ENCODE measurements at regions not wholly inside any gene's neighbourhood (a gene's known extent, or its start where the extent isn't known, plus 50 kb on each side); places are given as distances from the start of the nearest gene placed in this dataset.

DNA sequence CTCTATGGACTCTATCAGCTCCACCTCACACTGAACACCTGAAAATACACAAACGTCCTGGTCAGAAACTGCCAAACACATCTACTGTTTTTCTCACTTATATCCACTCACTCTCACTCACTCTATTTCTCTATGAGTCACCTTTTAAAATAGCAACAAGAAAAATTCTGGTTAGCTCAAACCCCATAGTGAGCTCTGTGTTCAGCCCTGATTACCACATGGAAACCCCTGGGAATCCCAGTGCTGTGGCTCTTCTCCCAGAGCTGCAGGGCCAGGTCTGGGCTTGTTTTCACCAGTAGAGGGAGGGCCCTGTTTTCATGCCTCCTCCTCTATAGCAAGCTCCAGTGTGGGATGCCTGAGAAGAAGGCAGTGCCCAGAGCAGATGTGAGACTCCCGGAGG is 1126.1 kb downstream of the TMEM121 start:
- WGBS, 2 experiments (ENCODE audit: extremely low coverage in 1 of 2, insufficient coverage in 1 of 2, insufficient read length in 1 of 2, insufficient replicate concordance in 2 of 2, low coverage in 1 of 2, low lambda C conversion rate in 2 of 2, missing lambda C conversion rate in 1 of 2) = 84% methylated on average over 2 of the region's 2 CpGs; no CpG with 5 or more reads in 1 of the 2 experiments
- no peak overlapping the region for H3K9ac ChIP-seq (replicated peaks in 1 of 4; ENCODE audit: extremely low read depth in 1 of 4, low read depth in 3 of 4, low read length in 3 of 4)
- FAIRE-seq = no peak
- H2AK5ac ChIP-seq (ENCODE audit: low read depth, low read length) = no peak overlapping the region
- H3K79me2 ChIP-seq (ENCODE audit: control insufficient read depth in 1 of 2, insufficient read depth in 2 of 2, low read length in 2 of 2) = no peaks in the 10 kb centered on the region
- no peak overlapping the region for H2BK12ac ChIP-seq (ENCODE audit: low read depth, low read length)
- H3K4me1 ChIP-seq (replicated peaks in 1 of 4; ENCODE audit: control insufficient read depth in 3 of 4, insufficient read depth in 4 of 4, low read length in 3 of 4) = no peaks in the 10 kb centered on the region
- no peak overlapping the region for H3K23ac ChIP-seq (ENCODE audit: insufficient read length)
- H3K9me3 ChIP-seq (ENCODE audit: insufficient read depth in 2 of 2, low read depth in 1 of 2, low read length in 1 of 2) = peaks cover 44 to 78% of the 10 kb centered on the region in 2 experiments
- no peak overlapping the region for H3K4me2 ChIP-seq (ENCODE audit: insufficient read depth in 1 of 2, low read depth in 2 of 2, low read length in 2 of 2)
- H3K23me2 ChIP-seq (ENCODE audit: low read depth, low read length) = no peaks in the 10 kb centered on the region
- no peak overlapping the region for H4K8ac ChIP-seq (ENCODE audit: extremely low read depth, insufficient read depth, low read length)
- H3K56ac ChIP-seq (replicated peaks; ENCODE audit: insufficient read length, low read depth, low read length) = no peak overlapping the region
- no peak overlapping the region for H3K27ac ChIP-seq (ENCODE audit: low read depth, low read length)
- no peak overlapping the region for H2BK20ac ChIP-seq (ENCODE audit: low read length)
- H3K79me1 ChIP-seq (ENCODE audit: low read depth, low read length) = no peaks in the 10 kb centered on the region
- H2AFZ ChIP-seq (ENCODE audit: low read length) = no peak overlapping the region
- no peaks in the 10 kb centered on the region for H3K27me3 ChIP-seq (replicated peaks in 1 of 4; ENCODE audit: control insufficient read depth in 3 of 4, extremely low read depth in 1 of 4, insufficient read depth in 3 of 4, low read length in 3 of 4)
- ChIA-PET POLR2A (ENCODE audit: partially characterized antibody) (no interaction called here), CTCF (ENCODE audit: partially characterized antibody) (no interaction called here)
- no peak overlapping the region for H2BK5ac ChIP-seq (ENCODE audit: low read depth, low read length)
- no peak overlapping the region for H3K18ac ChIP-seq (ENCODE audit: extremely low read depth, low read length)
- H4K20me1 ChIP-seq (replicated peaks in 1 of 2; ENCODE audit: control insufficient read depth in 1 of 2, insufficient read depth in 2 of 2, low read length in 2 of 2) = no peaks in the 10 kb centered on the region
- no peak overlapping the region for H3K4ac ChIP-seq (replicated peaks; ENCODE audit: insufficient read length, low read depth, low read length)
- H3K36me3 ChIP-seq (ENCODE audit: control insufficient read depth in 2 of 4, insufficient read depth in 4 of 4, low read length in 3 of 4) = no peaks in the 10 kb centered on the region
- H2BK120ac ChIP-seq (replicated peaks; ENCODE audit: low read depth, low read length) = no peak overlapping the region
- no peak overlapping the region for H3K4me3 ChIP-seq (ENCODE audit: extremely low read depth in 1 of 4, insufficient read depth in 2 of 4, low read depth in 3 of 4, low read length in 4 of 4)
- H4K5ac ChIP-seq (ENCODE audit: insufficient read length, low read depth, low read length) = no peak overlapping the region
- H4K91ac ChIP-seq (replicated peaks; ENCODE audit: insufficient read length, low read length) = no peak overlapping the region
- TF ChIP-seq EZH2 (IDR thresholded peaks at IDR 0.05; ENCODE audit: low read depth, low read length, severe bottlenecking) = no peak
- TF ChIP-seq ATF2 (IDR thresholded peaks at IDR 0.05; ENCODE audit: low read length) = no peak
- no peak for TF ChIP-seq TEAD4 (IDR thresholded peaks at IDR 0.05; ENCODE audit: low read depth, low read length)
- no peak for TF ChIP-seq POU5F1 (IDR thresholded peaks at IDR 0.05; ENCODE audit: low read depth, low read length)
- TF ChIP-seq RNF2 (IDR thresholded peaks at IDR 0.05; ENCODE audit: borderline replicate concordance, low read depth, low read length, missing control alignments, poor library complexity, severe bottlenecking) = no peak
- TF ChIP-seq EP300 (IDR thresholded peaks at IDR 0.05; ENCODE audit: borderline replicate concordance in 1 of 2, low read depth in 2 of 2, low read length in 2 of 2) = no peak
- TF ChIP-seq SP4 (IDR thresholded peaks at IDR 0.05; ENCODE audit: low read length) = no peak
- TF ChIP-seq JUN (IDR thresholded peaks at IDR 0.05; ENCODE audit: low read depth, low read length) = no peak
- TF ChIP-seq ASH2L (IDR thresholded peaks at IDR 0.05; ENCODE audit: low read length) = no peak
- TF ChIP-seq FOSL1 (IDR thresholded peaks at IDR 0.05; ENCODE audit: insufficient read depth, low read depth, low read length) = no peak
- no peak overlapping the region for H2BK15ac ChIP-seq (ENCODE audit: low read length)
- no peak for DNase-seq (ENCODE audit: low read depth in 1 of 2, low spot score in 2 of 2)
- no peak overlapping the region for H3K14ac ChIP-seq (ENCODE audit: insufficient read length)

All from H1 (cell line).